GM12872 (cell line): ENCODE measurements at regions not wholly inside any gene's neighbourhood (a gene's known extent, or its start where the extent isn't known, plus 50 kb on each side); places are given as distances from the start of the nearest gene placed in this dataset.

Experiments used
- TF ChIP-seq, protein P1 (sequence below): IDR thresholded peaks from 3 replicates; pipeline ENCODE4 v1.5.1; 2011; ENCODE audit warnings: low read depth, mild to moderate bottlenecking, low read length, moderate library complexity; ENCODE audit not compliant: insufficient read depth

DNA sequence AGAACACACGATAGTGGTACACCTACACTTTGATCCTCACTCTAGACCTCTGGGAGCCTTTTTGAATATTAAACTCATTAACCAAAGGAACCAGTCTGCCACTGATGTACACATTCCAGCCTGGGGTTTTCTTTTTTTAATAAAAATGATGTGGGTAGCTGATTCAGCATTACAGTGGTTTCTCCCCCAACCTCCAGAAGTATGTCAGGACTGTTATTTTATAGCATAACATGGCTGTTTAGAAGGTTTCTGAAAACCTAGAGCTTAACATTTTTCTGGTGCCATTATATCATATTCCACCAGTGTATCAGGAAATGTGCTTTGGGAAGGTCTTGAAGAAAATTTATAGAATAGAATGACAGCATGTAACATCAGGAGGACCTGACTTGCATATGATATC, 540.9 kb upstream of the WWC1 start:
- TF ChIP-seq, protein P1, sequence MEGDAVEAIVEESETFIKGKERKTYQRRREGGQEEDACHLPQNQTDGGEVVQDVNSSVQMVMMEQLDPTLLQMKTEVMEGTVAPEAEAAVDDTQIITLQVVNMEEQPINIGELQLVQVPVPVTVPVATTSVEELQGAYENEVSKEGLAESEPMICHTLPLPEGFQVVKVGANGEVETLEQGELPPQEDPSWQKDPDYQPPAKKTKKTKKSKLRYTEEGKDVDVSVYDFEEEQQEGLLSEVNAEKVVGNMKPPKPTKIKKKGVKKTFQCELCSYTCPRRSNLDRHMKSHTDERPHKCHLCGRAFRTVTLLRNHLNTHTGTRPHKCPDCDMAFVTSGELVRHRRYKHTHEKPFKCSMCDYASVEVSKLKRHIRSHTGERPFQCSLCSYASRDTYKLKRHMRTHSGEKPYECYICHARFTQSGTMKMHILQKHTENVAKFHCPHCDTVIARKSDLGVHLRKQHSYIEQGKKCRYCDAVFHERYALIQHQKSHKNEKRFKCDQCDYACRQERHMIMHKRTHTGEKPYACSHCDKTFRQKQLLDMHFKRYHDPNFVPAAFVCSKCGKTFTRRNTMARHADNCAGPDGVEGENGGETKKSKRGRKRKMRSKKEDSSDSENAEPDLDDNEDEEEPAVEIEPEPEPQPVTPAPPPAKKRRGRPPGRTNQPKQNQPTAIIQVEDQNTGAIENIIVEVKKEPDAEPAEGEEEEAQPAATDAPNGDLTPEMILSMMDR = no peak

DNA sequence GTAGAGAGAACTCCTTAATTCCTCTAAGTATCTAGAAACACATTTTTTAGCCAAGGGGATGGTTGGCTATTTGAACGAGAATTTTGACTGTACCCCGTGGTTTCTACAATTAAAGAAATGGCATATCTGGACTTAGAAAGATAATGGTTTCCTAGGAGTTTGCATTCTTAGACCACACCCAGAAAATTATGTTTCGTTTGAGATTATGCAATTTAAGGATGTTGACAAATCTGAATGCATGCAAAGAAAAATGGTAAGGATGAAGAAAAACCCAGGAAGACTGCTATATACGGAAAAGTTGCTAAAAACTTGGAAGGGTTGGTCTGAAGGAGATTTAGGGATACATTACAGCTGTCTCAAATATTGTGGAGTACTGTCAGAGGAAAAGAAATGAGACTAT, 538.5 kb upstream of the WWC1 start:
- TF ChIP-seq, protein P1 = no peak

- TF ChIP-seq, protein P1 = no peak
These were observed 537.5 kb upstream of the WWC1 start for GRCh38 chr5:167753725-167754490.

DNA sequence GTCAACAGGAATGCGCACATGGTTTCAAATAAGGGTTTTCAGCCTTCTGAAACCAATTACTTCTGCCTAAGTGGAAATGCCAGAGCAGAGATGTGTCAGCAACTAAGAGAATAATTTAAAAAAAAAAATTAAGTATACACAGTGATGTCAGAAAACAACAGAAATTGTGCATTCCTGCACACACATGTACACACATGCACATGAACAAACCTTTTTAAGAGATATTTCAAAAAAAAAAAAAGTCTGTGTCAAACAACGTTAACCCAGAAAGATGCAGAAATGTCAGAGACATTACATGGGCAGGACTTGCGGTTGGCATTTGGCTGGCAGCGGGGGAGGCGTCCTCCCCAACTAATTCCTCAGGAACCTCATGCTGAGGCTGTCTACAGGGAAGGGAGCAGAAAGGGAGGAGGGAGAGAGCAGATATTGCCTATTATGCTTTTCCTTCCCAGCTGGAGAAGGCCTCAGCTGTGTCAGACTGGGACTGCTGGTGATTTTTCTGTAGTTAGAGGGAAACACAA, 536.9 kb upstream of the WWC1 start:
- TF ChIP-seq, protein P1 = no peak

- TF ChIP-seq, protein P1 = no peak
These were observed 536.0 kb upstream of the WWC1 start for GRCh38 chr5:167755420-167755819.

DNA sequence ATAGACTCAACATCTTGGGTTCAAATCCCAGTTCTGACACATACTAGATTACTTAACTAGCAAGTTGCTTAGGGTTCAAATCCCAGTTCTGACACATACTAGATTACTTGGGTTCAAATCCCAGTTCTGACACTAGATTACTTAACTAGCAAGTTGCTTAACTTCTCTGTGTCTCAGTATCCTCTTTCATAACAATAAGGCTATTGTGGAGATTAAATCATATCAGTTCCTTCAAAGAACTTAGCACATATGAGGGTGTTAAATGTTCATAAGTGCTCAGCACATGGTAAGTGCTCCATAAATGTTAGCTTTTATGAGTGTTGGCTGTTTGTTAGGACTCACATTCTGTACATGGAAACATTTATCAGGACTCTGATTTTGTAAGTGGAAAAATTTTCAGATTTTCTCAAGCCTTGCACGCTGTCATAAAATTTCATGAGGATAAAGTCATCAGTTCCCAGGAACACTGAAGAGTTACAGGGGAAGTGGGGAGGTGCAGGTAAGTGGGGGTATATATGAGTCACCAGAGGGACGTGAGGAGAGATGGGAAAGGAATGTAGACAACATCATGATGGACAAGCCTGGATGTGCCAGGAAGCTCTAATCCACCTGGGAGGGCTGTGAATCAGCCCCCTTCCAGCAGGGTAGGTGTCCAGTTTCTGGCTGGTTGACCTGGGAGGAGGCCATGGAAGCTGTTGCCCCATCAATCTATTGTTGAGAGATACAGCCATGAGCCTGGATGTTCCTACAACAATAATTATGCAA, 532.2 kb upstream of the WWC1 start:
- TF ChIP-seq, protein P1 = no peak

DNA sequence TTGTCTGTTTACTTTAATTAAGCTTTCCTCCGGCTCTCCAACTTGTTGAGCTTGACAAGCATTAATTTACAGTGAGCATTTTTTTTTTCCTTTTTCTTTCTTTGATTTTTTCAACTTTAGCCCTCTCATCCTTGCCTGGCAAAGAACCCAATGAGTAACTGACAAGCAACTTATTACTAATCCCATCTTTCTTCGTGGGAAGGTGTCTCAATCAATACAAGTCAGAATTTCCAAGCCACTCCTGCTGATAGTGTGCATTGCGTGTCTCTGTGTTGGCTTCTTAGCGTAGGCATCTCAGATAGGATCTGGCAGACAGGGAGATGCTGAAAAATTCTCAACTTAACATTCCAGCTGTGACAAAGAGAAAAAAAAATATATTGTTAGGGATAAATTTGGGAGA, 527.7 kb upstream of the WWC1 start:
- TF ChIP-seq, protein P1 = no peak
